PC-9 (cell line): ENCODE measurements at regions not wholly inside any gene's neighbourhood (a gene's known extent, or its start where the extent isn't known, plus 50 kb on each side); places are given as distances from the start of the nearest gene placed in this dataset.

Source experiments
- EZH2 ChIP-seq: fragments of 200-600 bp; sonication (generic); IDR thresholded peaks from 2 replicates; pipeline ENCODE4 v1.8.0; 2017; ENCODE audit warnings: antibody characterized with exemption, low read depth
- TF ChIP-seq, protein P1 (sequence below): fragments of 200-600 bp; sonication (generic); conservative IDR thresholded peaks from 2 replicates; pipeline ENCODE4 v1.6.1; 2017; ENCODE audit warnings: mixed run types, antibody characterized with exemption, mild to moderate bottlenecking, moderate library complexity

DNA sequence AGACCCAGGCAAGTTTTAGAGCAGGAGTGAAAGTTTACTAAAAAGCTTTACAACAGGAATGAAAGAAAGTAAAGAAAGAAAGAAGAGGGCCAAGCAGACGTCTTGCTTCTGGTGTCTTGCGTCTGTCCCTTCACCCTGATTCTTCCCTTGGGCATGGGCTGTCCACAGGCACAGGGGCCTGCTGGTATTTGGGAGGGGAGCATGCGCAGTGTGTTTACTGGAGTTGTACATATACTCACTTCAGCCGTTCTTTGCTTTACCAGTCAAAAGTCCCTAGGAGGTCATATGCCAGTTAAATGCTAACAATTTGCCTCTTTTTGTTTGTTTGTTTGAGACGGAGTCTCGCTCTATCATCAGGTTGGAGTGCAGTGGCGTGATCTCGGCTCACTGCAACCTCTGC lies 875.9 kb downstream of the REEP3 start:
- TF ChIP-seq, protein P1, sequence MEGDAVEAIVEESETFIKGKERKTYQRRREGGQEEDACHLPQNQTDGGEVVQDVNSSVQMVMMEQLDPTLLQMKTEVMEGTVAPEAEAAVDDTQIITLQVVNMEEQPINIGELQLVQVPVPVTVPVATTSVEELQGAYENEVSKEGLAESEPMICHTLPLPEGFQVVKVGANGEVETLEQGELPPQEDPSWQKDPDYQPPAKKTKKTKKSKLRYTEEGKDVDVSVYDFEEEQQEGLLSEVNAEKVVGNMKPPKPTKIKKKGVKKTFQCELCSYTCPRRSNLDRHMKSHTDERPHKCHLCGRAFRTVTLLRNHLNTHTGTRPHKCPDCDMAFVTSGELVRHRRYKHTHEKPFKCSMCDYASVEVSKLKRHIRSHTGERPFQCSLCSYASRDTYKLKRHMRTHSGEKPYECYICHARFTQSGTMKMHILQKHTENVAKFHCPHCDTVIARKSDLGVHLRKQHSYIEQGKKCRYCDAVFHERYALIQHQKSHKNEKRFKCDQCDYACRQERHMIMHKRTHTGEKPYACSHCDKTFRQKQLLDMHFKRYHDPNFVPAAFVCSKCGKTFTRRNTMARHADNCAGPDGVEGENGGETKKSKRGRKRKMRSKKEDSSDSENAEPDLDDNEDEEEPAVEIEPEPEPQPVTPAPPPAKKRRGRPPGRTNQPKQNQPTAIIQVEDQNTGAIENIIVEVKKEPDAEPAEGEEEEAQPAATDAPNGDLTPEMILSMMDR: no peak
- TF ChIP-seq EZH2: no peak
